Natural killer cell treated with Interleukin-12 subunit alpha and Interleukin-12 subunit beta and Interleukin-15 and Interleukin-18, amount 100 ng/mL, for 72 hours (primary cell): ENCODE measurements at regions not wholly inside any gene's neighbourhood (a gene's known extent, or its start where the extent isn't known, plus 50 kb on each side); places are given as distances from the start of the nearest gene placed in this dataset.
"Not testable (repeated sequence)": the region's sequence is repeated elsewhere in the genome, so short reads cannot be mapped to it uniquely, and the experiment has no call there.

Experiments used
- ATAC-seq, 2 donors: fragments of 150-1000 bp; cut with Tn5 transposase in 1 of 2; sonication (Bioruptor Pico), chemical (Tn5 transposase) in 1 of 2; 2 replicates each; pipeline ENCODE4 v1.10.0; 2021
- DNase-seq: peaks from one replicate; pipeline ENCODE4 v3.0.0; 2022; ENCODE audit warnings: low spot score
- H3K27ac Mint-ChIP-seq, 2 donors: 1 replicate in 1 of 2; 2 replicates in 1 of 2; pipeline ENCODE4 v1.8.0; 2022; ENCODE audit warnings: mixed read lengths in 2 of 2, mild to moderate bottlenecking in 1 of 2, moderate library complexity in 1 of 2
- H3K27me3 Mint-ChIP-seq, 2 donors: 1 replicate in 1 of 2; 2 replicates in 1 of 2; pipeline ENCODE4 v1.8.0; 2022; ENCODE audit warnings: mixed read lengths in 2 of 2
- H3K36me3 Mint-ChIP-seq: one replicate; pipeline ENCODE4 v1.8.0; 2022; ENCODE audit warnings: mixed read lengths
- H3K4me1 Mint-ChIP-seq, 2 donors: 1 replicate in 1 of 2; 2 replicates in 1 of 2; pipeline ENCODE4 v1.8.0; 2022; ENCODE audit warnings: low read depth in 2 of 2, mixed read lengths in 2 of 2, mild to moderate bottlenecking in 1 of 2
- H3K4me3 Mint-ChIP-seq: one replicate; pipeline ENCODE4 v1.8.0; 2022; ENCODE audit warnings: mixed read lengths
- H3K9me3 Mint-ChIP-seq: 2 replicates; pipeline ENCODE4 v1.8.0; 2022; ENCODE audit warnings: mixed read lengths

- Mint-ChIP-seq H3K27ac (no peak overlapping the region), H3K4me1 (peaks cover 6% of the 10 kb centered on the region in 2 donors), H3K9me3 (no peaks in the 10 kb centered on the region), H3K36me3 (no peaks in the 10 kb centered on the region), H3K27me3 (peaks cover 0 to 14% of the 10 kb centered on the region in 2 donors), H3K4me3 (no peak overlapping the region)
- ATAC-seq (peak in 1 of 2 donors; percentile 67), DNase-seq (no peak)
These were observed 100.7 kb upstream of the WAC start for GRCh38 chr10:28432210-28432676.

GRCh38 chr10:28434063-28434462 is 98.9 kb upstream of the WAC start:
- no peaks in the 10 kb centered on the region for H3K9me3 Mint-ChIP-seq
- DNase-seq: no peak
- no peak overlapping the region for H3K27ac Mint-ChIP-seq
- H3K27me3 Mint-ChIP-seq: peaks cover 8 to 17% of the 10 kb centered on the region in 2 donors
- peaks cover 6% of the 10 kb centered on the region in 2 donors for H3K4me1 Mint-ChIP-seq
- no peak for ATAC-seq
- no peak overlapping the region for H3K4me3 Mint-ChIP-seq
- no peaks in the 10 kb centered on the region for H3K36me3 Mint-ChIP-seq

GRCh38 chr10:28442403-28442802 is 90.5 kb upstream of the WAC start:
- H3K4me3 Mint-ChIP-seq: no peak overlapping the region
- ATAC-seq (no peak), DNase-seq (no peak)
- H3K36me3 Mint-ChIP-seq: no peaks in the 10 kb centered on the region
- H3K4me1 Mint-ChIP-seq: peaks cover 0 to 3% of the 10 kb centered on the region in 2 donors
- H3K9me3 Mint-ChIP-seq: no peaks in the 10 kb centered on the region
- no peak overlapping the region for H3K27ac Mint-ChIP-seq
- peaks cover 11 to 17% of the 10 kb centered on the region in 2 donors for H3K27me3 Mint-ChIP-seq

- H3K9me3 Mint-ChIP-seq: no peaks in the 10 kb centered on the region
- H3K27me3 Mint-ChIP-seq: peaks cover 6 to 9% of the 10 kb centered on the region in 2 donors
- H3K4me1 Mint-ChIP-seq: peaks cover 0 to 3% of the 10 kb centered on the region in 2 donors
- H3K4me3 Mint-ChIP-seq: no peak overlapping the region
- DNase-seq (no peak), ATAC-seq (no peak)
- H3K27ac Mint-ChIP-seq: no peak overlapping the region
- no peaks in the 10 kb centered on the region for H3K36me3 Mint-ChIP-seq
These were observed 88.9 kb upstream of the WAC start for GRCh38 chr10:28444031-28444430.

GRCh38 chr10:28445516-28445915 is 87.4 kb upstream of the WAC start:
- Mint-ChIP-seq H3K36me3 (no peaks in the 10 kb centered on the region), H3K27me3 (peaks cover 6 to 19% of the 10 kb centered on the region in 2 donors), H3K4me3 (no peak overlapping the region), H3K9me3 (no peaks in the 10 kb centered on the region), H3K27ac (no peak overlapping the region), H3K4me1 (peaks cover 0 to 3% of the 10 kb centered on the region in 2 donors)
- DNase-seq: no peak
- no peak for ATAC-seq

GRCh38 chr10:28449382-28449781 is 83.5 kb upstream of the WAC start:
- Mint-ChIP-seq H3K4me3 (no peak overlapping the region), H3K36me3 (no peaks in the 10 kb centered on the region), H3K27me3 (peaks cover 20 to 26% of the 10 kb centered on the region in 2 donors), H3K4me1 (peaks cover 0 to 3% of the 10 kb centered on the region in 2 donors), H3K9me3 (peaks cover 3% of the 10 kb centered on the region), H3K27ac (no peak overlapping the region)
- no peak for ATAC-seq
- no peak for DNase-seq

- peaks cover 0 to 3% of the 10 kb centered on the region in 2 donors for H3K4me1 Mint-ChIP-seq
- ATAC-seq (no peak), DNase-seq (no peak)
- no peak overlapping the region for H3K27ac Mint-ChIP-seq
- no peak overlapping the region for H3K4me3 Mint-ChIP-seq
- no peaks in the 10 kb centered on the region for H3K36me3 Mint-ChIP-seq
- H3K9me3 Mint-ChIP-seq: peaks cover 3% of the 10 kb centered on the region
- H3K27me3 Mint-ChIP-seq: peaks cover 20 to 29% of the 10 kb centered on the region in 2 donors
These were observed 83.0 kb upstream of the WAC start for GRCh38 chr10:28449926-28450325.

- H3K27ac Mint-ChIP-seq: no peak overlapping the region
- H3K36me3 Mint-ChIP-seq: no peaks in the 10 kb centered on the region
- no peaks in the 10 kb centered on the region for H3K4me1 Mint-ChIP-seq
- ATAC-seq (no peak), DNase-seq (no peak)
- peaks cover 3% of the 10 kb centered on the region for H3K9me3 Mint-ChIP-seq
- H3K4me3 Mint-ChIP-seq: no peak overlapping the region
- H3K27me3 Mint-ChIP-seq: peaks cover 24 to 41% of the 10 kb centered on the region in 2 donors
These were observed 79.0 kb upstream of the WAC start for GRCh38 chr10:28453926-28454325.

- Mint-ChIP-seq H3K36me3 (no peaks in the 10 kb centered on the region), H3K27ac (no peak overlapping the region), H3K4me1 (no peaks in the 10 kb centered on the region), H3K9me3 (peaks cover 3% of the 10 kb centered on the region), H3K27me3 (peaks cover 22 to 30% of the 10 kb centered on the region in 2 donors), H3K4me3 (no peak overlapping the region)
- ATAC-seq: no peak
- DNase-seq: no peak
These were observed 75.8 kb upstream of the WAC start for GRCh38 chr10:28457110-28457509.

- not testable (repeated sequence) for H3K4me3 Mint-ChIP-seq, DNase-seq, H3K27ac Mint-ChIP-seq, H3K36me3 Mint-ChIP-seq, ATAC-seq, H3K4me1 Mint-ChIP-seq, H3K9me3 Mint-ChIP-seq
- peaks cover 20 to 33% of the 10 kb centered on the region in 2 donors for H3K27me3 Mint-ChIP-seq
These were observed 75.0 kb upstream of the WAC start for GRCh38 chr10:28457873-28458272.

- ATAC-seq: no peak
- no peak overlapping the region for H3K27ac Mint-ChIP-seq
- H3K9me3 Mint-ChIP-seq: no peaks in the 10 kb centered on the region
- no peaks in the 10 kb centered on the region for H3K4me1 Mint-ChIP-seq
- H3K36me3 Mint-ChIP-seq: no peaks in the 10 kb centered on the region
- H3K27me3 Mint-ChIP-seq: peaks cover 15 to 35% of the 10 kb centered on the region in 2 donors
- no peak for DNase-seq
- no peak overlapping the region for H3K4me3 Mint-ChIP-seq
These were observed 73.3 kb upstream of the WAC start for GRCh38 chr10:28459453-28460144.

GRCh38 chr10:28463141-28463540 is 69.8 kb upstream of the WAC start:
- H3K4me1 Mint-ChIP-seq: no peaks in the 10 kb centered on the region
- H3K9me3 Mint-ChIP-seq: no peaks in the 10 kb centered on the region
- H3K27me3 Mint-ChIP-seq: peaks cover 6 to 12% of the 10 kb centered on the region in 2 donors
- H3K27ac Mint-ChIP-seq: no peak overlapping the region
- no peaks in the 10 kb centered on the region for H3K36me3 Mint-ChIP-seq
- no peak for DNase-seq
- H3K4me3 Mint-ChIP-seq: no peak overlapping the region
- no peak for ATAC-seq

- Mint-ChIP-seq H3K36me3 (no peaks in the 10 kb centered on the region), H3K27ac (no peak overlapping the region), H3K4me3 (no peak overlapping the region), H3K27me3 (peaks cover 6 to 12% of the 10 kb centered on the region in 2 donors), H3K4me1 (no peaks in the 10 kb centered on the region), H3K9me3 (no peaks in the 10 kb centered on the region)
- DNase-seq (no peak), ATAC-seq (no peak)
These were observed 69.1 kb upstream of the WAC start for GRCh38 chr10:28463676-28464395.

GRCh38 chr10:28467615-28468014 is 65.3 kb upstream of the WAC start:
- no peak overlapping the region for H3K4me3 Mint-ChIP-seq
- no peak overlapping the region for H3K27ac Mint-ChIP-seq
- no peaks in the 10 kb centered on the region for H3K4me1 Mint-ChIP-seq
- H3K36me3 Mint-ChIP-seq: no peaks in the 10 kb centered on the region
- ATAC-seq (no peak), DNase-seq (no peak)
- peaks cover 5 to 12% of the 10 kb centered on the region in 2 donors for H3K27me3 Mint-ChIP-seq
- H3K9me3 Mint-ChIP-seq: no peaks in the 10 kb centered on the region
